ENCODE measurements at regions not wholly inside any gene's neighbourhood (a gene's known extent, or its start where the extent isn't known, plus 50 kb on each side); places are given as distances from the start of the nearest gene placed in this dataset.

DNA sequence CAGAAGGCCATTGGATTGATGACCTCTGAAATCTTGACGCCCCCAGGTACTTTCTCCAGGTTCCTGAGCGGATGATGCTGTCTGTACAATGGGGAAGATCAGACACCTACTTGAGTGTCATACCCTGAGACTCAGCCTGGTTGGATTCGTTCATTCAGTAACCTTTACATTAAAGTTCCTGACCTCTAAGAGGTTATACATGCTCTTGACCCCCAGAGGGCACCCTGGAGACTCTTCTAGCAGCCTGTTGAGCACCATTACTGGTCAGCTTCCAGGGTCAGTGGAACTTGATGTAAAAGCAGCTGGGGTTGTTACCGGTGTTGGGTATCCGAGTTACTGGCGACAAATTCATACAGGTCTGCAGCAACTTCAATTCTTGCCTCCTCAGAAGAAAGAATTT lies 114.3 kb upstream of the ZNF678 start:
- peak; percentile 49; the same call in 1 of the 2 replicates for TF ChIP-seq CTCF (conservative IDR thresholded peaks at IDR 0.05)
- no peak for TF ChIP-seq EZH2 (IDR thresholded peaks at IDR 0.05; ENCODE audit: low read depth)
